ENCODE measurements at regions not wholly inside any gene's neighbourhood (a gene's known extent, or its start where the extent isn't known, plus 50 kb on each side); places are given as distances from the start of the nearest gene placed in this dataset.

GRCh38 chr4:107458194-107458593, 261.8 kb downstream of the PAPSS1 start:
- no peak for TF ChIP-seq EZH2 (IDR thresholded peaks at IDR 0.05; ENCODE audit: borderline replicate concordance)
- TF ChIP-seq EZH2phosphoT487 (IDR thresholded peaks at IDR 0.05; ENCODE audit: low read depth, severe bottlenecking, unreplicated experiment): no peak
- no peak for TF ChIP-seq CTCF (IDR thresholded peaks at IDR 0.05; ENCODE audit: poor library complexity)

GRCh38 chr4:107453987-107454386, 266.0 kb downstream of the PAPSS1 start:
- 61% methylated on average over 2 of the region's 2 CpGs for WGBS (ENCODE audit: low lambda C conversion rate, missing lambda C conversion rate)
- no peak for TF ChIP-seq EZH2phosphoT487 (IDR thresholded peaks at IDR 0.05; ENCODE audit: low read depth, severe bottlenecking, unreplicated experiment)
- TF ChIP-seq CTCF (IDR thresholded peaks at IDR 0.05; ENCODE audit: poor library complexity): no peak
- no peak for TF ChIP-seq EZH2 (IDR thresholded peaks at IDR 0.05; ENCODE audit: borderline replicate concordance)
- no peak for DNase-seq (ENCODE audit: low spot score)
- Histone ChIP-seq H3K79me2 (no peaks in the 10 kb centered on the region), H2AFZ (no peak overlapping the region), H3K9me3 (ENCODE audit: low read depth) (no peaks in the 10 kb centered on the region), H3K4me1 (ENCODE audit: insufficient read depth) (peaks cover 6% of the 10 kb centered on the region), H3K4me3 (no peak overlapping the region), H3K4me2 (no peak overlapping the region), H3K9me2 (replicated peaks; ENCODE audit: insufficient read depth) (no peaks in the 10 kb centered on the region), H3K36me3 (replicated peaks; ENCODE audit: insufficient read depth, low read depth) (no peaks in the 10 kb centered on the region), H3K27ac (no peak overlapping the region), H4K20me1 (ENCODE audit: insufficient read depth, poor library complexity, severe bottlenecking) (no peaks in the 10 kb centered on the region), H3K27me3 (no peaks in the 10 kb centered on the region)

More at GRCh38 chr4:107458194-107458593, 261.8 kb downstream of the PAPSS1 start:
- no peak overlapping the region for H3K4me3 ChIP-seq
- H3K9me3 ChIP-seq (ENCODE audit: low read depth): no peaks in the 10 kb centered on the region
- no peaks in the 10 kb centered on the region for H3K27me3 ChIP-seq
- H4K20me1 ChIP-seq (ENCODE audit: insufficient read depth, poor library complexity, severe bottlenecking): no peaks in the 10 kb centered on the region
- no peaks in the 10 kb centered on the region for H3K4me1 ChIP-seq (ENCODE audit: insufficient read depth)
- no peak for DNase-seq (ENCODE audit: low spot score)
- no peak overlapping the region for H3K4me2 ChIP-seq
- H3K27ac ChIP-seq: no peak overlapping the region
- H3K79me2 ChIP-seq: no peaks in the 10 kb centered on the region
- WGBS (ENCODE audit: low lambda C conversion rate, missing lambda C conversion rate): 93% methylated on average over 2 of the region's 2 CpGs
- no peaks in the 10 kb centered on the region for H3K36me3 ChIP-seq (replicated peaks; ENCODE audit: insufficient read depth, low read depth)
- no peaks in the 10 kb centered on the region for H3K9me2 ChIP-seq (replicated peaks; ENCODE audit: insufficient read depth)
- H2AFZ ChIP-seq: no peak overlapping the region

GRCh38 chr4:107452717-107453630, 267.1 kb downstream of the PAPSS1 start:
- Histone ChIP-seq H3K79me2 (no peaks in the 10 kb centered on the region), H4K20me1 (ENCODE audit: insufficient read depth, poor library complexity, severe bottlenecking) (no peaks in the 10 kb centered on the region), H3K27ac (no peak overlapping the region), H3K9me2 (replicated peaks; ENCODE audit: insufficient read depth) (no peaks in the 10 kb centered on the region), H3K4me1 (ENCODE audit: insufficient read depth) (peaks cover 6% of the 10 kb centered on the region), H3K4me3 (no peak overlapping the region), H3K27me3 (no peaks in the 10 kb centered on the region), H2AFZ (no peak overlapping the region), H3K9me3 (ENCODE audit: low read depth) (no peaks in the 10 kb centered on the region), H3K4me2 (no peak overlapping the region), H3K36me3 (replicated peaks; ENCODE audit: insufficient read depth, low read depth) (no peaks in the 10 kb centered on the region)
- no peak for DNase-seq (ENCODE audit: low spot score)
- whole genome bisulfite sequencing (ENCODE audit: low lambda C conversion rate, missing lambda C conversion rate): 61% methylated on average over 3 of the region's 3 CpGs
- TF ChIP-seq EZH2phosphoT487 (IDR thresholded peaks at IDR 0.05; ENCODE audit: low read depth, severe bottlenecking, unreplicated experiment): no peak

- no peaks in the 10 kb centered on the region for H3K9me2 ChIP-seq (replicated peaks; ENCODE audit: insufficient read depth)
- peaks cover 6% of the 10 kb centered on the region for H3K4me1 ChIP-seq (ENCODE audit: insufficient read depth)
- no peak overlapping the region for H3K4me3 ChIP-seq
- no peaks in the 10 kb centered on the region for H3K9me3 ChIP-seq (ENCODE audit: low read depth)
- H2AFZ ChIP-seq: no peak overlapping the region
- no peaks in the 10 kb centered on the region for H3K36me3 ChIP-seq (replicated peaks; ENCODE audit: insufficient read depth, low read depth)
- no peaks in the 10 kb centered on the region for H4K20me1 ChIP-seq (ENCODE audit: insufficient read depth, poor library complexity, severe bottlenecking)
- DNase-seq (ENCODE audit: low spot score): peak; percentile 48
- H3K27me3 ChIP-seq: no peaks in the 10 kb centered on the region
- peak overlapping the region; percentile 16 for H3K4me2 ChIP-seq
- TF ChIP-seq EZH2phosphoT487 (IDR thresholded peaks at IDR 0.05; ENCODE audit: low read depth, severe bottlenecking, unreplicated experiment) (no peak), EZH2 (IDR thresholded peaks at IDR 0.05; ENCODE audit: borderline replicate concordance) (no peak), CTCF (IDR thresholded peaks at IDR 0.05; ENCODE audit: poor library complexity) (no peak)
- WGBS (ENCODE audit: low lambda C conversion rate, missing lambda C conversion rate): 53% methylated on average over 4 of the region's 4 CpGs
- H3K79me2 ChIP-seq: no peaks in the 10 kb centered on the region
- H3K27ac ChIP-seq: peak overlapping the region; percentile 64
Measured at GRCh38 chr4:107449611-107450369, 270.2 kb downstream of the PAPSS1 start.

Measured in hepatocyte (in vitro differentiated cells).